HFFc6 (cell line): ENCODE measurements at regions not wholly inside any gene's neighbourhood (a gene's known extent, or its start where the extent isn't known, plus 50 kb on each side); places are given as distances from the start of the nearest gene placed in this dataset.

Experiments
- DNase-seq: peaks from one replicate; pipeline ENCODE4 v3.0.0-alpha.2; 2018
- H3K27ac Mint-ChIP-seq: 2 replicates; pipeline ENCODE4 v1.8.0; 2020; ENCODE audit warnings: mild to moderate bottlenecking, mixed read lengths
- H3K27me3 Mint-ChIP-seq: 2 replicates; pipeline ENCODE4 v1.8.0; 2021; ENCODE audit warnings: mild to moderate bottlenecking, moderate library complexity, mixed read lengths; ENCODE audit not compliant: insufficient read depth
- H3K36me3 Mint-ChIP-seq: 2 replicates; pipeline ENCODE4 v1.8.0; 2021; ENCODE audit warnings: low read depth, mixed read lengths
- H3K4me1 Mint-ChIP-seq: 2 replicates; pipeline ENCODE4 v1.8.0; 2020; ENCODE audit warnings: low read depth, mixed read lengths
- H3K4me3 Mint-ChIP-seq: 2 replicates; pipeline ENCODE4 v1.8.0; 2020; ENCODE audit warnings: mild to moderate bottlenecking, moderate library complexity, mixed read lengths
- H3K9me3 Mint-ChIP-seq: 2 replicates; pipeline ENCODE4 v1.8.0; 2020; ENCODE audit warnings: mild to moderate bottlenecking, mixed read lengths
- TF ChIP-seq, protein P1 (sequence below): fragments of 200-600 bp; sonication (generic); IDR thresholded peaks from 2 replicates; pipeline ENCODE4 v1.5.0; 2021; ENCODE audit warnings: antibody characterized with exemption, mild to moderate bottlenecking

DNA sequence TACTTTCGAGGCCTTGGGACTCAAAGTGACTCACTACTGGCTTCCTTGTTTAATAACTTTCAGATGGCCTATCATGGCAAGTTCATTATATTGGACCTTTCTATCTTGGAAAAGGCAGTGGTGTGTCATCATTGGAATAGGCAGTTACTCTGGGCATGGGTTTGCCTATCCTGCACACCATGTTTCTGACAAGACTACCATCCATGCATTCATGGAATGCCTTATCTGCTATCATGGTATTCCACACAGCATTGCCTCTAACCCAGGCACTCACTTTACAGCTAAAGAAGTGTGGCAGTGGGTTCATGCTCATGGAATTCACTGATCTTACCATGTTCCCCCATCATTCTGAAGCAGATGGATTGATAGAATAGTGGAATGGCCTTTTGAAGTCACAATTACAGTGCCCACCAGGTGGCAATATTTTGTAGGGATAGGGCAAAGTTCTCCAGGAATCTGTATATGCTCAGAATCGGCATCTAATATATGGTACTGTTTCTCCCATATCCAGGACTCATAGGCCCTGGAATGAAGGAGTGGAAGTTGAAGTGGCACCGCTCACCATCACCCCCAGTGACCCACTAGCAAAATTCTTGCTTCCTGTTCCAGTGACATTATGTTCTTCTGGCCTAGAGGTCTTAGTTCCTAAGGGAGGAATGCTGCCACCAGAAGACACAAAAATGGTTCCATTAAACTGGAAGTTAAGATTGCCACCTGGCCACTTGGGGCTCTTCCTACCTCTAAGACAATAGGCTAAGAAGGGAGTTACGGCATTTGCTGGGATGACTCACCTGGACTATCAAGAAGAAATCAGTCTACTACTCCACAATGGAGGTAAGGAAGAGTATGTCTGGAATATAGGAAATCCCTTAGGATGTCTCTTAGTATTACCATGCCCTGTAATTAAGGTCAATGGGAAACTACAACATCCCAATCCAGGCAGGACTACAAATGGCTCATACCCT, 1161.4 kb downstream of the SI start:
- no peaks in the 10 kb centered on the region for H3K4me1 Mint-ChIP-seq
- no peak overlapping the region for H3K4me3 Mint-ChIP-seq
- H3K27me3 Mint-ChIP-seq = no peaks in the 10 kb centered on the region
- peaks cover 10% of the 10 kb centered on the region for H3K9me3 Mint-ChIP-seq
- TF ChIP-seq, protein P1, sequence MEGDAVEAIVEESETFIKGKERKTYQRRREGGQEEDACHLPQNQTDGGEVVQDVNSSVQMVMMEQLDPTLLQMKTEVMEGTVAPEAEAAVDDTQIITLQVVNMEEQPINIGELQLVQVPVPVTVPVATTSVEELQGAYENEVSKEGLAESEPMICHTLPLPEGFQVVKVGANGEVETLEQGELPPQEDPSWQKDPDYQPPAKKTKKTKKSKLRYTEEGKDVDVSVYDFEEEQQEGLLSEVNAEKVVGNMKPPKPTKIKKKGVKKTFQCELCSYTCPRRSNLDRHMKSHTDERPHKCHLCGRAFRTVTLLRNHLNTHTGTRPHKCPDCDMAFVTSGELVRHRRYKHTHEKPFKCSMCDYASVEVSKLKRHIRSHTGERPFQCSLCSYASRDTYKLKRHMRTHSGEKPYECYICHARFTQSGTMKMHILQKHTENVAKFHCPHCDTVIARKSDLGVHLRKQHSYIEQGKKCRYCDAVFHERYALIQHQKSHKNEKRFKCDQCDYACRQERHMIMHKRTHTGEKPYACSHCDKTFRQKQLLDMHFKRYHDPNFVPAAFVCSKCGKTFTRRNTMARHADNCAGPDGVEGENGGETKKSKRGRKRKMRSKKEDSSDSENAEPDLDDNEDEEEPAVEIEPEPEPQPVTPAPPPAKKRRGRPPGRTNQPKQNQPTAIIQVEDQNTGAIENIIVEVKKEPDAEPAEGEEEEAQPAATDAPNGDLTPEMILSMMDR = no peak; the same call in 1 of the 2 replicates
- H3K27ac Mint-ChIP-seq = no peak overlapping the region
- no peaks in the 10 kb centered on the region for H3K36me3 Mint-ChIP-seq
- DNase-seq = no peak

DNA sequence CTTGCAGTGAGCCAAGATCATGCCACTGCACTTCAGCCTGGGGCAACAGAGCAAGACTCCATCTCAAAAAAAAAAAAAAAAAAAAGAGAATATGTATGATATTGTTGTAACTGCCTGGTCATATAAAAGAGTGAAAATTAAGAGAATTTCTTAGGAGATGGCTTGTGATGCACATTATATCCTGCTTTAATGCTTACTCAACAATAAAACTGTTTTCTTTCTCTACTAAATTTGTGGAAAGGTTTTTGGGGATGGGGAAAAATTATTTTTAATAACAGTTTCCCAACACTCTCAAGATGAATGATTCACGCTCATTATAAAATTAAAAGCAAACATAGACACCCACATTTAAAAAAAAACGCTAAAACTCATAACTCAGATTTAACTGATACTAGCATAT, 1163.0 kb downstream of the SI start:
- H3K4me3 Mint-ChIP-seq = no peak overlapping the region
- TF ChIP-seq, protein P1 = no peak
- no peak for DNase-seq
- no peaks in the 10 kb centered on the region for H3K36me3 Mint-ChIP-seq
- H3K27ac Mint-ChIP-seq = no peak overlapping the region
- H3K9me3 Mint-ChIP-seq = peaks cover 10% of the 10 kb centered on the region
- H3K4me1 Mint-ChIP-seq = no peaks in the 10 kb centered on the region
- H3K27me3 Mint-ChIP-seq = no peaks in the 10 kb centered on the region

DNA sequence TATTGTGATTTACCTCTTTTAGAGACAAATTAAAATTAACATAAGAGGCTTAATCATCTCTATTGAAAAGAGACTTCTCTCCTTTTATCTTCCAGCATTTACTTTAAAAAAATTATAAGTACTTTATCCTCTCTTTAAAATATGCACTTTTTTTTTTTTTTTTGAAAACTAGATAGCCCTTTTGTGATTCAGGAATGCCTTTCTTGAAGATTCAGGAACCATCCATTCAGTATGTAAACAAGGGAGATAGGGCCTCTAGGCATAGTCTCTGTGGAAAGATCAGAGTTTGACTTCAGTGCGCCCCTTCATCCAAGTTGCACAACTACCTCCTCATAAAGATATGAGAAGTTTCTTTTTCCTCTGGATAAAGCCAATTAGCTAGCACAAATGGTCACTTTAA, 1163.7 kb downstream of the SI start:
- Mint-ChIP-seq H3K4me1 (no peaks in the 10 kb centered on the region), H3K9me3 (peaks cover 12% of the 10 kb centered on the region), H3K4me3 (no peak overlapping the region), H3K27me3 (no peaks in the 10 kb centered on the region), H3K36me3 (no peaks in the 10 kb centered on the region), H3K27ac (no peak overlapping the region)
- no peak for DNase-seq
- TF ChIP-seq, protein P1 = no peak

DNA sequence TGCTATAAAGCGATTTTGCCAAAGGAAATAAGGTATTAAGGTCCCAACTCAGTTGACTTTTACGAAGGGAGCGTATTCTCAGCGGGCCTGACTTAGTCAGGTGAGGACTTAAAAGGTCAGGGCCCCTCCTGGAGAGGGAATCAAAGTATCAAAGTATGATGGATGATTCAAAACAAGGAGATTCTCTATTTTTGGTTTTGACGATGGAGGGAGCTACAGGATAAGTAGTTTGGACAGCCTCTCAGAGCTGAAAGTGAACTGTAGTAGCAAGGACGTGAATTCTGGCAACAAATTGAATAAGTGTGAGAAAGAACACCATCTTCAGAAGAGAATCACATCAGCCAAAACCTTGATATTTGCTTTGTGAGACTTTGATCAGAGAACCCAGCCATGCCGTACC, 1186.5 kb downstream of the SI start:
- TF ChIP-seq, protein P1 = no peak
- no peaks in the 10 kb centered on the region for H3K36me3 Mint-ChIP-seq
- H3K27me3 Mint-ChIP-seq = no peaks in the 10 kb centered on the region
- peaks cover 24% of the 10 kb centered on the region for H3K9me3 Mint-ChIP-seq
- no peaks in the 10 kb centered on the region for H3K4me1 Mint-ChIP-seq
- DNase-seq = no peak
- no peak overlapping the region for H3K4me3 Mint-ChIP-seq
- no peak overlapping the region for H3K27ac Mint-ChIP-seq

DNA sequence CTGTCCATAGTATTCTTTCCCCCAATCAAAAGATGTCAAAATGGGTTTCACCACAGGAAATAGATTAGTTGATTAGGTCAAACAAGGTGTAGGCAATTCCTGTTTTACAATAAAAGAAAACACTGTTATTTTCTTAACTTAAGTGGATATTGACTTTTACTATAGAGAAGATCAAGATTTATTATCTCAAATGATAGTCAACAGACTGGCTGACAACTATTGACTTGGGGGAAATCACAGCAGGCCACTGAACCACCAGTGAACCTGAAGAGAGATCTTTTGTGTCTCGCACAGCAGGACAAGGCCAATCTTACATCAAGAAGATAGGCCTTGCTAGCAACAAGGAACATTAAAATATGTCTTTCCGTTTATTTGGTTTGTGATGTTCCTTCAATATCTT, 1187.6 kb downstream of the SI start:
- H3K36me3 Mint-ChIP-seq = no peaks in the 10 kb centered on the region
- H3K9me3 Mint-ChIP-seq = peaks cover 18% of the 10 kb centered on the region
- H3K4me3 Mint-ChIP-seq = no peak overlapping the region
- TF ChIP-seq, protein P1 = no peak
- no peak for DNase-seq
- no peaks in the 10 kb centered on the region for H3K27me3 Mint-ChIP-seq
- no peak overlapping the region for H3K27ac Mint-ChIP-seq
- H3K4me1 Mint-ChIP-seq = no peaks in the 10 kb centered on the region
